RCC 7860 (cell line): ENCODE measurements at regions not wholly inside any gene's neighbourhood (a gene's known extent, or its start where the extent isn't known, plus 50 kb on each side); places are given as distances from the start of the nearest gene placed in this dataset.
"Not testable (repeated sequence)": the region's sequence is repeated elsewhere in the genome, so short reads cannot be mapped to it uniquely, and the experiment has no call there.

Experiments
- DNase-seq: peaks from one replicate; pipeline ENCODE4 v3.0.0-alpha.2; 2015; ENCODE audit warnings: low spot score
- FAIRE-seq: peaks from 2 replicates; lab custom pipeline; 2012; peaks lifted over from hg19 to GRCh38; lab: Jason Lieb, UNC

- FAIRE-seq (no peak), DNase-seq (no peak)
Measured at GRCh38 chr18:55908901-55909366, 320.9 kb upstream of the TCF4 start.

GRCh38 chr18:55907453-55908175 is 319.6 kb upstream of the TCF4 start:
- DNase-seq (no peak), FAIRE-seq (no peak)

- no peak for DNase-seq
- no peak for FAIRE-seq
Measured at GRCh38 chr18:55906536-55906935, 318.5 kb upstream of the TCF4 start.

GRCh38 chr18:55903911-55904310 is 315.9 kb upstream of the TCF4 start:
- FAIRE-seq (no peak), DNase-seq (no peak)

GRCh38 chr18:55900380-55900779 is 312.4 kb upstream of the TCF4 start:
- DNase-seq, result no peak
- FAIRE-seq, result no peak

GRCh38 chr18:55897091-55897689 is 309.2 kb upstream of the TCF4 start:
- no peak for FAIRE-seq
- no peak for DNase-seq

- DNase-seq, result no peak
- no peak for FAIRE-seq
Measured at GRCh38 chr18:55893948-55894347, 306.0 kb upstream of the TCF4 start.

- DNase-seq, result peak; percentile 6
- not testable (repeated sequence) for FAIRE-seq
Measured at GRCh38 chr18:55892862-55893813, 305.1 kb upstream of the TCF4 start.

DNA sequence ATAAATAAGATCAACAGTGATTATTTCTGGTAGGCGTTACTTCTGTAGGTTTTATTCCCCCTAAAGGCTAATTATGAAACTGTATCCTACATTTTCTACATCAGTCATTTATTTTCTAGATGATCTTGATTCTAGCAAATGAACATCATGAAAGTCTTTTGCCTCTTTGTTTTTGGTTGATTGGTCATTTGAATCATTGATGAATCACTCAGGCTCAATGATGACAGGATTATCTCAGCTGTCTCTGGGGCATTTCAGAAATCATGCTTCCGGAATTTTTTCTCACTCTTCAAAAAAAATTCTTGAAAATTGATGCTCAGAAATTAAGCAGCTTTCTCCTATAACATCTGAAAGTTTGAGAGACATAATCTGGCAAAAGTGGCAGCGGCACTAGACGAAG is 298.9 kb upstream of the TCF4 start:
- peak; percentile 35 for DNase-seq
- FAIRE-seq, result peak; percentile 66

DNA sequence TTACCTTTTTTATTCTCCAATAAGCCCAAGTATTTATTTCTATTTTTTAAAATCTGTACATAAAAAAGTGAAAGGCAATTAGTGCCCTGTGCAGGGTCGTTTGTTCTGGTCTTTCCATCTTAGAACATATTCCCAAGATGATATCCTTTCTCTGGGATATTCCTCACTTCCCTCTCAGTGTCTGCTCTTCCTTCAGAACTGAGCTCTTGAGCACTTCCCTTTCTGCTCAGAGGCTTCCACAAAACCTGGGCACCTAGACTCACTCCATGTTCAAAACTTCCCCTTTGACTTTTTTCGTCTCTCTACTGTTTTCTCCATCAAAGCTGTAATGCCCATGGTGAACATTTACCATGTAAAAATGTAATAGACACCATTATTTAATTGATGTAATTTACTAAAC is 296.5 kb upstream of the TCF4 start:
- FAIRE-seq (no peak), DNase-seq (no peak)

DNA sequence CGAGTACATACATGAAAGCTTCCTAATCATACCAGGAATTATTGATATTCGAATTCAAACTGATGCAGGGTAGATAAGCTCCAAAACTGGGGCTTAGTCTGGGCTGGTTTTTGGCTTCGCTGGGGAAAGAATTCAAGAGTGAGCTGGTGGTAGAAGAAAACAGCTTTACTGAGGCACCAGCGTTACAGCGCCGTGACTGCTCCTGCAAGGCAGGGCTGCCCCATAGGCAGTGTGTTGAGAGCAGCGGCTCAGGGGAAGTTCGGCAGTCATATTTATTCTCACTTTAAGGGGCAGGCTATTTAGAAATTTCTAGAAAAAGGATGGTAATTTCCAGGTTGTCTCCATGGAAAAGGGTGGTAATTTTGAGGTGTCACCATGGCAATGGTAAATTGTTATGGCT is 292.6 kb upstream of the TCF4 start:
- DNase-seq, result no peak
- FAIRE-seq, result no peak

GRCh38 chr18:55879331-55879730 is 291.3 kb upstream of the TCF4 start:
- DNase-seq, result no peak
- FAIRE-seq, result no peak

DNA sequence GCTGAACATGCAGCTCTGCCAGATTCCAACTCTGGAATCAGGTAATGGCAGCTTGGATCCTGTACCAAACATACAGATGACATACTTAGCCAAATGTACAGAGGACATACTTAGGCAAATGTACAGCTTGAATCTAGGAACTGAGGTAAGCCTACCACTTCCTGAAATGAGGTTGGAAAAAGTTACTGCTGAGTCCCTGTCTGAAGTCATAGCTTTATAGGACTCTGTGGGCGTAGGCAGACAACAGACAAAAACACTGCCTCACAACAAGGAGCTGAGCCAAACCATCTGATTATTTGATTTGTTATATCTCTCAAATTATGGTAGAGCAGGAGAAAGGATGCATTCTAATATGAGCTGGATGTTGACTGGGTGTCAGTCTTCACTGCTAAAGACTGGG is 290.2 kb upstream of the TCF4 start:
- FAIRE-seq (no peak), DNase-seq (no peak)

DNA sequence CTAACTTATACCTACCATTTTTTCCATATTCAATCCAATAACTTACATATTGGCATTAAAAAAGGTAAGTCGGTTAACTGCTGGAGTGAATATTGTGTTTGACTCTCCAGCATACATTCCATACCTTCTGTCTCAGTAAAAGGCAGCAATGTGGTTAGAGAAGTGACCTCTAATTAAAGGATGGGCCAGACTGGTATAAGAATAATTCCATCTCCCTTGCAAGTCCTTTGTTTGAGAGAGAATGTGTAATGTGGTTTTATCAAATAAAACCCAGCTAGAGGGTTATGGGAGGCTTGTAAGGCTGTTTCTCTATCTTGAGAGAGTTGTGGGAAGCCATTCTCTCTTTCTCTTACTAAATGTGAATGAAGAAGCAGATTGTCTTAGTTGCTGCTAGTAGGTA is 289.3 kb upstream of the TCF4 start:
- DNase-seq, result no peak
- no peak for FAIRE-seq

GRCh38 chr18:55876254-55876653 is 288.3 kb upstream of the TCF4 start:
- FAIRE-seq, result no peak
- no peak for DNase-seq

DNA sequence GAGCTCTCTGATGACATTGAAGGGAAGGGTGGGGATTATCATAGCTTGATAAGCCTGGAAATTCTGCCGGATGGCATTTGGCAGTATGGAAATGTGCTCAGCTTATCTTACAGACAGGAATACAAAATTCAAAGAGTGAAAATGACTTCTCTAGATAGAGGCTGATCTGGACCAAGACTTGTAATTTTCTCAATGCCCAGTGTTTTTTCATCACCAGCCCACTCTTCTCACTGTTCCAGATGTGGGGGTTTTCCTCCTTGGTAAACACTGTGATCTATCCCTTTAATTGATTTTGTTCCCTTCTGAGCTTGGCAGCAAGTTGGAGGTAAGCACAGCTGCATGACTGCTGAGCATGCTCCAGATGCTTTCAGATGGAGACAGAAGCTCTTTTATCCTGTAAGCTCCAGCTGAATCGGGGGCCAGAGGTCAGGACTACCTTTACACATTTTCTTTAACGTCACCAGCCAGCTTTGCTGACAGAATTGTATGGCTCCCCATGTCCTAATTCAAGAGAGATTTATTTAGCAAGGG is 287.4 kb upstream of the TCF4 start:
- DNase-seq (no peak), FAIRE-seq (no peak)

DNA sequence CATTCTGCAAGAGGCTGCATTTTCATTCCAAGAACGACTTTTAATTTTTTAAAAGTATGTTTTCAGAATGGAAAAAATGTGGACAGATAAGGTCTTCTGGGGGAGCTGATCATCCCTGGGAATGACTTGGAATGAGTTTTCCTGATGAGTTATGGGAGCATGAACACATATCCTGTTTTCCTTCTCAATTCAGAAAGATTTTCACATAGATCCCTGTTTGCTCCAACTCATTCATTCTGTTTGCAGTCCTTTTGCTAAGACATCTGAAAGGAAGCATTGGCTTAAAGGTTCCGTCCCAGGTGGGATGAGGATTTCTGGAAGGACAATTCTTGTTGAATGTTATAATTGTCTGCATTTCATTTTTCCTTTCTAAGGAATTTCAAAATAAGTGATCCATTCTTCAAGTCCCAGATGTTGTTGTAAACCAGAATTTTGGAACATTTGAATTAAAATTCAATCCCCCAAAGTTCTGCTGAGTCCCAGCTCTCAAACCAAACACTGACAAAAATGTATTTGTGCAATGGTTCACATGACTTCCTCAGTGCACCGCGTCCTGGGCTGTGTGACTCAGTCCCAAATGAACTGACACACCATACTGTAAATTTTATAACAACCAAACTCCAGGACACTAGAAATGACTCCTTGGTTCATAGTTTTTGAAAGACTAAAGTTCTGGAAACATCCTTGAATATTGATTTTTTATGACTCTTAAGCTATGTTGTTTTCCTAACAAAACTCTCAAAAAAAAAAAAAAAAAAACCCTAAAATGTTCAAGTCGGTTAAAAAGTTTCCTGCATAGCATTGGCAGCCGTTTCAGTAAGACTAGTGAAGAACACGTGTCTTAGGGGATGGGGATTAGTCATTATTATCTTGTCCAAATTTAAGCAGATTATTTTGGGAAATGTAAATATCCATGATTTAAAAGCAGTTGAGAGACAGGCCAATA is 281.8 kb upstream of the TCF4 start:
- FAIRE-seq, result no peak
- no peak for DNase-seq

GRCh38 chr18:55868909-55869308 is 280.9 kb upstream of the TCF4 start:
- no peak for DNase-seq
- no peak for FAIRE-seq

DNA sequence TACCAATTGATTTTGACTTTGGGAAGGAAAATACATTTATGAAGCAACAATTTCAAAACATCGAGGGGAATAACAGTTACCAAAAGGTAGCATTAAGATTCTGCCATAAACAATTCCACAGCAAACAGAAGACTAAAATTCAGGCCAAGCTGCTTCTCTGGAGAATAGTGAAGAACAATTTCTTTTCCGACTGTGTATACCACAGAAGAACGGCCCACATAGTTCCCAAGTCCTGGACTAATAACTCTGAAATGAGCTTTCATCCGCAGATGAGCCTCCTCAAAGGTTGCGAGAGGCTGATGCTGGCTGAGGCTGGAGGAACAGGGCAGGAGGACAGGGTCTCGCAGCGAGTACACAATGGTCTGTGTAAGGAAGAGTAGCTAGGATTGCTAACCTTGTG is 278.9 kb upstream of the TCF4 start:
- FAIRE-seq (no peak), DNase-seq (no peak)

DNA sequence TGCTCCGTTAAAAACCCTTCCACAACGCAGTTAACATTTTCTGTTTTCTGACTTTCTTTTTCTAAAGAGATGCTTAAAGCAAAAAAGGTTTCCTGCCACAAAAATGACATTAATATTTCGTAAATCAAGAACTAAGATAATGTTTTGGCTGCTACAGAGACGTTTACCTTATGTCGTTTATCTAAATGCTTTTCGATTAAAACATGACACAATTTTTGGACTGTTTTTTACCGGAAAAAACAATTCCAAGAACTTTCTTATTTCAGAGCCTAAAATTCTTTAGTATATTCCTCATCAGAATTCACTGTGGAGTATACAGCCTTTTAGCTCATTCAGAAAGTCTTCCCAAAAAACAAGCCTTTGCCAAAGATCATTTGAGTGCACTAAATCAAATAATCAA is 278.0 kb upstream of the TCF4 start:
- FAIRE-seq, result no peak
- no peak for DNase-seq
